ENCODE measurements at regions not wholly inside any gene's neighbourhood (a gene's known extent, or its start where the extent isn't known, plus 50 kb on each side); places are given as distances from the start of the nearest gene placed in this dataset.

- Histone ChIP-seq H3K4me2 (no peak overlapping the region), H4K20me1 (ENCODE audit: insufficient read depth) (no peaks in the 10 kb centered on the region), H3K4me3 (ENCODE audit: low read depth in 2 of 2, low read length in 1 of 2) (no peak overlapping the region), H2AFZ (ENCODE audit: low read depth) (no peak overlapping the region), H3F3A (replicated peaks; ENCODE audit: insufficient read depth) (no peaks in the 10 kb centered on the region), H3K9me2 (no peaks in the 10 kb centered on the region), H3K9ac (no peak overlapping the region), H3K27ac (ENCODE audit: low read depth in 2 of 2, low read length in 1 of 2) (no peak overlapping the region), H3K4me1 (ENCODE audit: control insufficient read depth in 1 of 2, insufficient read depth in 2 of 2, low read depth in 1 of 2, low read length in 1 of 2) (no peaks in the 10 kb centered on the region), H3K36me3 (replicated peaks in 1 of 2; ENCODE audit: control insufficient read depth in 1 of 2, insufficient read depth in 2 of 2, low read length in 1 of 2) (no peaks in the 10 kb centered on the region), H3K9me3 (no peaks in the 10 kb centered on the region), H3K27me3 (ENCODE audit: insufficient read depth) (no peaks in the 10 kb centered on the region), H3K79me2 (ENCODE audit: insufficient read depth) (no peaks in the 10 kb centered on the region)
- TF ChIP-seq RAD21 (IDR thresholded peaks at IDR 0.05; ENCODE audit: low read length): no peak
- TF ChIP-seq GABPA (IDR thresholded peaks at IDR 0.05; ENCODE audit: low read depth): no peak
- no peak for TF ChIP-seq MEF2A (IDR thresholded peaks at IDR 0.05; ENCODE audit: borderline replicate concordance, low read depth)
- TF ChIP-seq IRF3 (IDR thresholded peaks at IDR 0.05; ENCODE audit: low read depth, low read length): no peak
- TF ChIP-seq REST (IDR thresholded peaks at IDR 0.05; ENCODE audit: low read depth, low read length): no peak
- TF ChIP-seq EP300 (IDR thresholded peaks at IDR 0.05; ENCODE audit: borderline replicate concordance in 1 of 2, low read depth in 1 of 2, low read length in 1 of 2): no peak
- no peak for TF ChIP-seq NFIC (IDR thresholded peaks at IDR 0.05; ENCODE audit: borderline replicate concordance)
- no peak for TF ChIP-seq YY1 (IDR thresholded peaks at IDR 0.05; ENCODE audit: low read depth)
- TF ChIP-seq TCF12 (IDR thresholded peaks at IDR 0.05): no peak
- no peak for TF ChIP-seq RCOR1 (IDR thresholded peaks at IDR 0.05; ENCODE audit: low read length)
- DNase-seq: no peak
- ChIA-PET CTCF (no interaction called here), POLR2A (no interaction called here)
- WGBS (ENCODE audit: low lambda C conversion rate): 31% methylated on average over 1 of the region's 1 CpG
Measured at GRCh38 chr3:74921676-74922075, 307.2 kb upstream of the CNTN3 start.

GRCh38 chr3:74920721-74921350 lies 306.4 kb upstream of the CNTN3 start:
- H3K9me2 ChIP-seq: no peaks in the 10 kb centered on the region
- H3K4me1 ChIP-seq (ENCODE audit: control insufficient read depth in 1 of 2, insufficient read depth in 2 of 2, low read depth in 1 of 2, low read length in 1 of 2): no peaks in the 10 kb centered on the region
- H3K27ac ChIP-seq (ENCODE audit: low read depth in 2 of 2, low read length in 1 of 2): no peak overlapping the region
- 28% methylated on average over 4 of the region's 4 CpGs for WGBS (ENCODE audit: low lambda C conversion rate)
- no peak overlapping the region for H3K4me3 ChIP-seq (ENCODE audit: low read depth in 2 of 2, low read length in 1 of 2)
- H4K20me1 ChIP-seq (ENCODE audit: insufficient read depth): no peaks in the 10 kb centered on the region
- no peak overlapping the region for H3K4me2 ChIP-seq
- H3K9me3 ChIP-seq: no peaks in the 10 kb centered on the region
- H3K9ac ChIP-seq: no peak overlapping the region
- POLR2A ChIA-PET: no interaction called here
- no peaks in the 10 kb centered on the region for H3K79me2 ChIP-seq (ENCODE audit: insufficient read depth)
- TF ChIP-seq FOSL2 (IDR thresholded peaks at IDR 0.05; ENCODE audit: borderline replicate concordance, low read depth) (no peak), SMC3 (IDR thresholded peaks at IDR 0.05; ENCODE audit: low read depth, low read length) (no peak), EZH2phosphoT487 (IDR thresholded peaks at IDR 0.05; ENCODE audit: borderline replicate concordance, low read depth) (no peak), CHD2 (IDR thresholded peaks at IDR 0.05; ENCODE audit: low read length, partially characterized antibody) (no peak), REST (IDR thresholded peaks at IDR 0.05; ENCODE audit: low read depth, low read length) (no peak), ZBTB33 (IDR thresholded peaks at IDR 0.05; ENCODE audit: borderline replicate concordance, low read depth) (no peak), RAD21 (IDR thresholded peaks at IDR 0.05; ENCODE audit: low read length) (no peak), RFX5 (IDR thresholded peaks at IDR 0.05; ENCODE audit: low read length) (no peak), GATA2 (CRISPR knock-in tag; IDR thresholded peaks at IDR 0.05) (no peak), ELF1 (IDR thresholded peaks at IDR 0.05) (no peak)
- no peaks in the 10 kb centered on the region for H3F3A ChIP-seq (replicated peaks; ENCODE audit: insufficient read depth)
- no peak for DNase-seq
- CTCF ChIA-PET: no interaction called here
- H3K27me3 ChIP-seq (ENCODE audit: insufficient read depth): no peaks in the 10 kb centered on the region
- H3K36me3 ChIP-seq (replicated peaks in 1 of 2; ENCODE audit: control insufficient read depth in 1 of 2, insufficient read depth in 2 of 2, low read length in 1 of 2): no peaks in the 10 kb centered on the region
- H2AFZ ChIP-seq (ENCODE audit: low read depth): no peak overlapping the region

Data from SK-N-SH (cell line).